ENCODE measurements at regions not wholly inside any gene's neighbourhood (a gene's known extent, or its start where the extent isn't known, plus 50 kb on each side); places are given as distances from the start of the nearest gene placed in this dataset.
"Not testable (repeated sequence)": the region's sequence is repeated elsewhere in the genome, so short reads cannot be mapped to it uniquely, and the experiment has no call there.

DNA sequence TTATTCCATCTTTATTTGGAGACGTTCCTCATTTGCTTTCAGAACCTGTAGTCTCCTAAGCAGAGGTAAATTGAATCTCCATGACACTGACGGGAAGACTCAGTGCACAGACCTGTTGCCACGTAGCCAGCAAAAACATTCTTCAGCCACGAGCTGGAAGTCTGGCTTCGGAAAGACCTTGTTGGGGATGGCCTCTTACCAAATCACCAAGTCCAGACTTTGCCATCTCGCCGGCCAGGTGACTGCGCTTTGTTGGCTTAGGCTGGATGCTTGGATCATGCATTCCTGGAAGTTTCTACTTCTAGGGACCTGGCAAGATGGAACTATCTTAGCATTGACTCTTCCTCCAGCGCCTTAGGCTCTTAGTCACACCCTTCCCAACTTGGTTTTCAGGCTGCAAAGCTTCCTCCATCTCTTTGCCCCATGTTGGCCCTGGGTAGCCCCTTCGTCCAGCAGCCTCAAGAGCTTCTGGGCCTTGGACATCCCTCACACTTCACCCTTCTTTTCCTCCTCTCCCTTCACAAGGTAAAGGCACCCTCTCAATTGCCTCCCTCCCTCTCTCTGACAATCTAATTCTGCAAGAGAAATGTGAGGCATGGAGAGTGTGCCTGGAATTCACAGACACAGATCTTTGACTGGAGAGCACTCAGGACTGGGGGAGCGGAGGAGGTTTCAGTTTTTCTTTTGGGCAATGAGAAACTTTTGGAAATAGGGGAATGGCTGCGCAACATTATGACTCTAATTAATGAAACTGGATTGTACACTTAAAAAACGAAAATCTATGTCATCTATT, 451.9 kb upstream of the MKI67 start:
- ChIA-PET POLR2A (no interaction called here), CTCF (no interaction called here)
- no peak overlapping the region for H3K27ac ChIP-seq (ENCODE audit: low read depth, low read length)
- no peak overlapping the region for H3K4me3 ChIP-seq (ENCODE audit: low read depth, low read length)
- DNase-seq (ENCODE audit: low read depth, low spot score): no peak
- H3K27me3 ChIP-seq (ENCODE audit: control insufficient read depth, insufficient read depth, low read length): no peaks in the 10 kb centered on the region
- TF ChIP-seq, protein P1, sequence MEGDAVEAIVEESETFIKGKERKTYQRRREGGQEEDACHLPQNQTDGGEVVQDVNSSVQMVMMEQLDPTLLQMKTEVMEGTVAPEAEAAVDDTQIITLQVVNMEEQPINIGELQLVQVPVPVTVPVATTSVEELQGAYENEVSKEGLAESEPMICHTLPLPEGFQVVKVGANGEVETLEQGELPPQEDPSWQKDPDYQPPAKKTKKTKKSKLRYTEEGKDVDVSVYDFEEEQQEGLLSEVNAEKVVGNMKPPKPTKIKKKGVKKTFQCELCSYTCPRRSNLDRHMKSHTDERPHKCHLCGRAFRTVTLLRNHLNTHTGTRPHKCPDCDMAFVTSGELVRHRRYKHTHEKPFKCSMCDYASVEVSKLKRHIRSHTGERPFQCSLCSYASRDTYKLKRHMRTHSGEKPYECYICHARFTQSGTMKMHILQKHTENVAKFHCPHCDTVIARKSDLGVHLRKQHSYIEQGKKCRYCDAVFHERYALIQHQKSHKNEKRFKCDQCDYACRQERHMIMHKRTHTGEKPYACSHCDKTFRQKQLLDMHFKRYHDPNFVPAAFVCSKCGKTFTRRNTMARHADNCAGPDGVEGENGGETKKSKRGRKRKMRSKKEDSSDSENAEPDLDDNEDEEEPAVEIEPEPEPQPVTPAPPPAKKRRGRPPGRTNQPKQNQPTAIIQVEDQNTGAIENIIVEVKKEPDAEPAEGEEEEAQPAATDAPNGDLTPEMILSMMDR (IDR thresholded peaks at IDR 0.05; ENCODE audit: low read depth, low read length): no peak
- peaks cover 53% of the 10 kb centered on the region for H3K9me3 ChIP-seq (ENCODE audit: control insufficient read depth, insufficient read depth, low read length)

DNA sequence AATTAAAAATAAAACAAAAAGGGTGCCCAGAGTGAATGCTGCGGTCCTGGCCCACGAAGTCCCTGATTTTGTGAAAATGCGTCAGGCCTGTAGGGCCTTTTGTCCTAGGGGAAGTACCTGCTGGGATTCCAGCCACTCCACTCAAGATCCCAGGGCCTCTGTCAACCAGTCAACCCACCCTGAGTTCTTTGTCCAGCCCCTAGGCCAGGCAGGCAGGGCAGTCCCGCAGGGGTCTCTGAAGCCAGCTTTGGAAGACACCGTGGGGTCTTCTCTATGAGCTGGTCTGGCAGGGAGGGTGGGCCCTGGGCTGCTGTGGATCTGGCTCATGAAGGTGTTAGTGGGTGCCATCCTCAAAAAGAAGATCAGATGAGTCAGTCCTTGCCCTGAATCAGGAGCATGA, 452.5 kb upstream of the MKI67 start:
- Histone ChIP-seq H3K9me3 (ENCODE audit: control insufficient read depth, insufficient read depth, low read length) (peaks cover 47% of the 10 kb centered on the region), H3K27me3 (ENCODE audit: control insufficient read depth, insufficient read depth, low read length) (no peaks in the 10 kb centered on the region), H3K27ac (ENCODE audit: low read depth, low read length) (no peak overlapping the region), H3K4me3 (ENCODE audit: low read depth, low read length) (no peak overlapping the region)
- TF ChIP-seq, protein P1 (IDR thresholded peaks at IDR 0.05; ENCODE audit: low read depth, low read length): no peak
- ChIA-PET CTCF (no interaction called here), POLR2A (no interaction called here)
- no peak for DNase-seq (ENCODE audit: low read depth, low spot score)

DNA sequence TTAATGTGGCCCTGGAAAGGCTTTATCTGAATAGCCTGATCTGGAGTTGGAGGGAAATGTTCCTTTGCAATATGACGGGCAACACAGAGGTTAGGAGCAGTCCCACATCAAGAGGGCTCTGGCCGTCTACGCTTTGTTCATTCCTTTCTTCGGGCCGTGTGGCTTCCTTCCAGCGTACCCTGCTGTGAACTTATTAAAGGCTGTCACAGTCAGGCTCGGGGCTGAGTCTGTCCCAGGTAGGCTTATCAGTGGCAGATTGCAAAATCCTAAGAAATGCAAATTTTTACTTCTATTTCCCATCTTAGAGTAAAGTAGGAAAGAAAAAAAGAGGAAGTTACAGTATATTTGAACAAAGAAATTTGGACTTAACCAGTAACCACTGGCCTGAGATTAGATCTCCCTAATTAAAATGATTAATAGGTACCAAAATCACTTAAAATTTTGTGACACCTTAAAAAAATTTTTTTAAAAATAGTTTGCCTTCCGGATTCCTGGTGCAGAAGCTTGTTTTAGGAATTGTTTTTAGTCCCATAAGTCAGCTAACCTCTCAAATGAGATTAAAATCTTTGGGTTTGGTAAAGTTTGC, 453.1 kb upstream of the MKI67 start:
- no peak overlapping the region for H3K27ac ChIP-seq (ENCODE audit: low read depth, low read length)
- H3K27me3 ChIP-seq (ENCODE audit: control insufficient read depth, insufficient read depth, low read length): no peaks in the 10 kb centered on the region
- no peak overlapping the region for H3K4me3 ChIP-seq (ENCODE audit: low read depth, low read length)
- H3K9me3 ChIP-seq (ENCODE audit: control insufficient read depth, insufficient read depth, low read length): peaks cover 44% of the 10 kb centered on the region
- no peak for DNase-seq (ENCODE audit: low read depth, low spot score)
- ChIA-PET POLR2A (no interaction called here), CTCF (no interaction called here)
- TF ChIP-seq, protein P1 (IDR thresholded peaks at IDR 0.05; ENCODE audit: low read depth, low read length): no peak

DNA sequence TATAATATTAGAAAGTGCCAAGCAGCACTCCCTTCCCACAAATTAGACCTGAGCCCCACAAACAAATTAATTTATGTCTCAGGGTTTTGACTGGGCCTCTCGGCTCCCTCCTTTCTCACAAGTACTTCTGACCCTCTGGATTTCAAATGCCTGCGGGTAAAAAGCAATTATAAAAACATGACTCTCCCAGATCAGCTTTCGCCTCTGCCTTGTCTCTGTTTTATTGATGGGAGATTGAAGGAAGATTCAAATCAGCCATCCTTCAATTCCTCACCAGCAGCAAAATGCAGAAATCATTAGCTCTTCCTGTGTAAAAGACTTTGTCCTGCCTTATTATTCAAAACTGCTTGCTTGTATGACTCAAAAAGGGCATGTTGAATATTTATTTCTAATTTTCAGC, 453.7 kb upstream of the MKI67 start:
- TF ChIP-seq, protein P1 (IDR thresholded peaks at IDR 0.05; ENCODE audit: low read depth, low read length): no peak
- H3K27me3 ChIP-seq (ENCODE audit: control insufficient read depth, insufficient read depth, low read length): no peaks in the 10 kb centered on the region
- H3K27ac ChIP-seq (ENCODE audit: low read depth, low read length): no peak overlapping the region
- no peak for DNase-seq (ENCODE audit: low read depth, low spot score)
- POLR2A ChIA-PET: no interaction called here
- CTCF ChIA-PET: no interaction called here
- peaks cover 40% of the 10 kb centered on the region for H3K9me3 ChIP-seq (ENCODE audit: control insufficient read depth, insufficient read depth, low read length)
- no peak overlapping the region for H3K4me3 ChIP-seq (ENCODE audit: low read depth, low read length)

DNA sequence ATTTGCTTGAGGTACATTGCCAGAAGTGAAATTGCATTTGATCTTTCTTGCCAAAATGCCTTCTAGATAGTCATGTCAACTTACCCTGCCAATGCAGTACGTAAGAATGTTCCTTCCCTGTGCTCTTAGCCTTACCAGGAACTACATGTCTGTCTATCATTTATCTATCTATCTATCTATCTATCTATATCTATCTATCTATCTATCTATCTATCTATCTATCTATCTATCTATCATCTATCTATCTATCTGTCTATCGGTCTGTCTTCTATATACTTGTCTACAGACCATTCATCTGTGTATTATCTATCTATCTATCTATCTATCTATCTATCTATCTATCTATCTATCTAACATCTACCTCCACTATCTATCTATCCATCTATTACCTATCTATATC, 456.9 kb upstream of the MKI67 start:
- H3K4me3 ChIP-seq (ENCODE audit: low read depth, low read length); H3K27ac ChIP-seq (ENCODE audit: low read depth, low read length); H3K27me3 ChIP-seq (ENCODE audit: control insufficient read depth, insufficient read depth, low read length); DNase-seq (ENCODE audit: low read depth, low spot score); POLR2A ChIA-PET; CTCF ChIA-PET: not testable (repeated sequence)
- peaks cover 34% of the 10 kb centered on the region for H3K9me3 ChIP-seq (ENCODE audit: control insufficient read depth, insufficient read depth, low read length)

DNA sequence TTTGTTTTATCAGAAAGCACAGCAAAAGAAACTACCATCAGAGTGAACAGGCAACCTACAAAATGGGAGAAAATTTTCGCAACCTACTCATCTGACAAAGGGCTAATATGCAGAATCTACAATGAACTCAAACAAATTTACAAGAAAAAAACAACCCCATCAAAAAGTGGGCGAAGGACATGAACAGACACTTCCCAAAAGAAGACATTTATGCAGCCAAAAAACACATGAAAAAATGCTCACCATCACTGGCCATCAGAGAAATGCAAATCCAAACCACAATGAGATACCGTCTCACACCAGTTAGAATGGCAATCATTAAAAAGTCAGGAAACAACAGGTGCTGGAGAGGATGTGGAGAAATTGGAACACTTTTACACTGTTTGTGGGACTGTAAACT, 460.4 kb upstream of the MKI67 start:
- H3K27ac ChIP-seq (ENCODE audit: low read depth, low read length); CTCF ChIA-PET; DNase-seq (ENCODE audit: low read depth, low spot score); H3K27me3 ChIP-seq (ENCODE audit: control insufficient read depth, insufficient read depth, low read length); POLR2A ChIA-PET; H3K4me3 ChIP-seq (ENCODE audit: low read depth, low read length): not testable (repeated sequence)
- peaks cover 27% of the 10 kb centered on the region for H3K9me3 ChIP-seq (ENCODE audit: control insufficient read depth, insufficient read depth, low read length)
